Caco-2 (cell line): ENCODE measurements at regions not wholly inside any gene's neighbourhood (a gene's known extent, or its start where the extent isn't known, plus 50 kb on each side); places are given as distances from the start of the nearest gene placed in this dataset.

Source experiments
- BruUV-seq: library from RNA; stranded (reverse); fragments of 400-500 nt; replicated peaks from 2 replicates; lab custom pipeline; 2021; lab: Mats Ljungman, UMichigan
- CTCF ChIA-PET: fragments of 300-600 bp; sonication (Branson Sonifier 250); formaldehyde crosslinking; loops from one replicate; lab custom pipeline; 2022; ENCODE audit warnings: antibody characterized with exemption; lab: Charles Lee
- POLR2A ChIA-PET: fragments of 300-600 bp; sonication (Branson Sonifier 250); formaldehyde crosslinking; loops from one replicate; lab custom pipeline; 2022; ENCODE audit warnings: antibody characterized with exemption; lab: Charles Lee
- DNase-seq, 2 experiments: peaks; one replicate each; pipeline versions ENCODE4 v3.0.0 to v3.0.0-alpha.2; 2020 to 2022
- H3K27me3 ChIP-seq: replicated peaks from 2 replicates; pipeline ENCODE4 v1.6.0; 2011; ENCODE audit warnings: low read length; ENCODE audit not compliant: control insufficient read depth, insufficient read depth
- H3K36me3 ChIP-seq: 2 replicates; pipeline ENCODE4 v1.5.1; 2011; ENCODE audit warnings: low read length; ENCODE audit not compliant: control insufficient read depth, insufficient read depth
- H3K4me1 ChIP-seq: fragments of 250-450 bp; sonication (Bioruptor Pico); 2 replicates; pipeline ENCODE4 v1.5.1; 2020; ENCODE audit warnings: mild to moderate bottlenecking
- H3K4me3 ChIP-seq: 2 replicates; pipeline ENCODE4 v1.5.1; 2011; ENCODE audit warnings: low read depth, mild to moderate bottlenecking, control low read depth, low read length
- H3K9me3 ChIP-seq: fragments of 250-450 bp; sonication (Bioruptor Pico); 2 replicates; pipeline ENCODE4 v1.5.1; 2020; ENCODE audit warnings: mild to moderate bottlenecking, moderate library complexity
- H3K27ac Mint-ChIP-seq: one replicate; pipeline ENCODE4 v1.8.0; 2022; ENCODE audit warnings: mixed read lengths; ENCODE audit not compliant: unreplicated experiment
- H3K27me3 Mint-ChIP-seq: one replicate; pipeline ENCODE4 v1.8.0; 2022; ENCODE audit warnings: mixed read lengths; ENCODE audit not compliant: insufficient read depth, unreplicated experiment
- H3K36me3 Mint-ChIP-seq: one replicate; pipeline ENCODE4 v1.8.0; 2022; ENCODE audit warnings: mild to moderate bottlenecking, mixed read lengths; ENCODE audit not compliant: insufficient read depth, unreplicated experiment
- H3K4me1 Mint-ChIP-seq: one replicate; pipeline ENCODE4 v1.8.0; 2022; ENCODE audit warnings: low read depth, mixed read lengths; ENCODE audit not compliant: unreplicated experiment
- H3K4me3 Mint-ChIP-seq: one replicate; pipeline ENCODE4 v1.8.0; 2022; ENCODE audit warnings: mild to moderate bottlenecking, moderate library complexity, mixed read lengths; ENCODE audit not compliant: unreplicated experiment
- H3K9me3 Mint-ChIP-seq: one replicate; pipeline ENCODE4 v1.8.0; 2022; ENCODE audit warnings: mixed read lengths; ENCODE audit not compliant: unreplicated experiment
- intact Hi-C: fragments of 100-400 bp; cut with micrococcal nuclease; formaldehyde crosslinking; loops from one replicate; pipeline ENCODE4 v1.10.0; 2022; ENCODE audit not compliant: unreplicated experiment
- TF ChIP-seq, protein P1 (sequence below), 2 experiments: fragments of 200-600 bp in 1 of 2; IDR thresholded peaks; 1 replicate in 1 of 2; 2 replicates in 1 of 2; pipeline versions ENCODE4 v1.5.1 to v1.8.0; 2011 to 2022; ENCODE audit warnings: antibody characterized with exemption in 1 of 2, control low read depth in 1 of 2, inconsistent platforms in 1 of 2, low read depth in 1 of 2, low read length in 1 of 2, mild to moderate bottlenecking in 1 of 2, moderate library complexity in 1 of 2; ENCODE audit not compliant: insufficient read depth in 1 of 2, severe bottlenecking in 1 of 2, unreplicated experiment in 1 of 2

DNA sequence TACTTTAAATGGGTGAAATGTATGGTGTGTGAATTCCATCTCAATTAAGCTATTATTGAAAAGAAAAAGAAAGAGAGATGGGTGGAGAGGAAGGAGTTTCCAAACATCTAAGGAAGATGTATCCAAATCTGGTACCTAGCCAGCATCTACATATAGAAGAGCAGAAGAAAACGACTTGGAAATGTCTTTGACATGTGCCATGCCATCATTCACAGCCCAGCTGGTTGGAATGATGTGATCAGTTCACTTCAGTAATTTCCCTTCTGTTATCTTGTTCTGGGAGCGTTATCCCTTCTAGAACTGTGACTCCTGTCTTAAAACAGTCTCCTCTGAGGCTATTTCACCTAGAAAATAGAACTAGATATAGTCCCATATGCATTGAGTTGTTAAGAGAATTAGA, 312.8 kb upstream of the GYPC start:
- Mint-ChIP-seq H3K9me3 (peaks cover 12% of the 10 kb centered on the region), H3K36me3 (no peaks in the 10 kb centered on the region), H3K27ac (no peak overlapping the region), H3K4me1 (no peaks in the 10 kb centered on the region), H3K4me3 (no peak overlapping the region), H3K27me3 (peaks cover 2% of the 10 kb centered on the region)
- Histone ChIP-seq H3K4me3 (no peak overlapping the region), H3K36me3 (no peaks in the 10 kb centered on the region), H3K9me3 (no peaks in the 10 kb centered on the region), H3K4me1 (no peaks in the 10 kb centered on the region), H3K27me3 (no peaks in the 10 kb centered on the region)
- POLR2A ChIA-PET: no interaction called here
- DNase-seq: no peak
- CTCF ChIA-PET: no interaction called here
- no TSS peak for BruUV-seq
- TF ChIP-seq, protein P1, sequence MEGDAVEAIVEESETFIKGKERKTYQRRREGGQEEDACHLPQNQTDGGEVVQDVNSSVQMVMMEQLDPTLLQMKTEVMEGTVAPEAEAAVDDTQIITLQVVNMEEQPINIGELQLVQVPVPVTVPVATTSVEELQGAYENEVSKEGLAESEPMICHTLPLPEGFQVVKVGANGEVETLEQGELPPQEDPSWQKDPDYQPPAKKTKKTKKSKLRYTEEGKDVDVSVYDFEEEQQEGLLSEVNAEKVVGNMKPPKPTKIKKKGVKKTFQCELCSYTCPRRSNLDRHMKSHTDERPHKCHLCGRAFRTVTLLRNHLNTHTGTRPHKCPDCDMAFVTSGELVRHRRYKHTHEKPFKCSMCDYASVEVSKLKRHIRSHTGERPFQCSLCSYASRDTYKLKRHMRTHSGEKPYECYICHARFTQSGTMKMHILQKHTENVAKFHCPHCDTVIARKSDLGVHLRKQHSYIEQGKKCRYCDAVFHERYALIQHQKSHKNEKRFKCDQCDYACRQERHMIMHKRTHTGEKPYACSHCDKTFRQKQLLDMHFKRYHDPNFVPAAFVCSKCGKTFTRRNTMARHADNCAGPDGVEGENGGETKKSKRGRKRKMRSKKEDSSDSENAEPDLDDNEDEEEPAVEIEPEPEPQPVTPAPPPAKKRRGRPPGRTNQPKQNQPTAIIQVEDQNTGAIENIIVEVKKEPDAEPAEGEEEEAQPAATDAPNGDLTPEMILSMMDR (IDR thresholded peaks at IDR 0.05; ENCODE audit: insufficient read depth in 1 of 2, low read depth in 1 of 2, low read length in 1 of 2, severe bottlenecking in 1 of 2, unreplicated experiment in 1 of 2): no peak
- intact Hi-C loops: no loop called here

- Histone ChIP-seq H3K27me3 (no peaks in the 10 kb centered on the region), H3K4me1 (no peaks in the 10 kb centered on the region), H3K4me3 (no peak overlapping the region), H3K9me3 (no peaks in the 10 kb centered on the region), H3K36me3 (no peaks in the 10 kb centered on the region)
- Mint-ChIP-seq H3K27me3 (peaks cover 2% of the 10 kb centered on the region), H3K4me1 (no peaks in the 10 kb centered on the region), H3K36me3 (no peaks in the 10 kb centered on the region), H3K27ac (no peak overlapping the region), H3K4me3 (no peak overlapping the region), H3K9me3 (no peaks in the 10 kb centered on the region)
- POLR2A ChIA-PET: no interaction called here
- TF ChIP-seq, protein P1 (IDR thresholded peaks at IDR 0.05; ENCODE audit: insufficient read depth in 1 of 2, low read depth in 1 of 2, low read length in 1 of 2, severe bottlenecking in 1 of 2, unreplicated experiment in 1 of 2): no peak
- intact Hi-C loops: no loop called here
- DNase-seq: no peak
- CTCF ChIA-PET: no interaction called here
- no TSS peak for BruUV-seq
Measured at GRCh38 chr2:126344493-126344892, 311.5 kb upstream of the GYPC start.

DNA sequence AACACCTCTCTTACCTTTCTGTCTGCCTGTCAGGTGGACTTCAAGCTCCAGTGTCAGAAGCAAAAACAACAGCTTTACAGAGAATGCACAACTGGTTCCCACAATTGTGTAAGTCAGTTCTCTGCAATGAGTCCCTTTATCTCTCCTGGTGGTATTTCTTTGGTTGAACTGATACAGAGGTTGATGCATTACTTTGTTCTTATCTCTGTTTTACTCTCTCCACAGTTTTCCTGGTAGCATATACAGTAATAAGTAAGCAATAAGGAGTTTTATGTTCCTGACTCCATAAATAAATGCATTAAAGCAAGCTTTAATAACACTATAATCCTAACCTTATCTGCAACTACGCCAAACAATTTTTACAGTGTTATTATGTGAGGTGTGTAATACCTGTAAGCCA, 310.3 kb upstream of the GYPC start:
- no TSS peak for BruUV-seq
- Histone ChIP-seq H3K36me3 (no peaks in the 10 kb centered on the region), H3K9me3 (no peaks in the 10 kb centered on the region), H3K27me3 (no peaks in the 10 kb centered on the region), H3K4me1 (no peaks in the 10 kb centered on the region), H3K4me3 (no peak overlapping the region)
- ChIA-PET CTCF (interaction anchor here (0.6 kb wide), 1 partner anchor 1049 kb away, joined by 3 read pairs; no protein-coding TSS in a partner anchor), POLR2A (no interaction called here)
- H3K27me3 Mint-ChIP-seq: peaks cover 2% of the 10 kb centered on the region
- no peaks in the 10 kb centered on the region for H3K9me3 Mint-ChIP-seq
- TF ChIP-seq, protein P1 (IDR thresholded peaks at IDR 0.05; ENCODE audit: insufficient read depth in 1 of 2, low read depth in 1 of 2, low read length in 1 of 2, severe bottlenecking in 1 of 2, unreplicated experiment in 1 of 2): no peak
- H3K27ac Mint-ChIP-seq: no peak overlapping the region
- no peaks in the 10 kb centered on the region for H3K36me3 Mint-ChIP-seq
- no peaks in the 10 kb centered on the region for H3K4me1 Mint-ChIP-seq
- DNase-seq: no peak
- H3K4me3 Mint-ChIP-seq: no peak overlapping the region
- intact Hi-C loops: no loop called here
